ENCODE measurements at regions not wholly inside any gene's neighbourhood (a gene's known extent, or its start where the extent isn't known, plus 50 kb on each side); places are given as distances from the start of the nearest gene placed in this dataset.
"Not testable (repeated sequence)": the region's sequence is repeated elsewhere in the genome, so short reads cannot be mapped to it uniquely, and the experiment has no call there.

GRCh38 chr12:107856096-107856495 lies 81.6 kb downstream of the ASCL4 start:
- no peak for TF ChIP-seq CTCF (conservative IDR thresholded peaks at IDR 0.05; ENCODE audit: low read depth)
- DNase-seq (ENCODE audit: low spot score), result no peak
- H3K27ac ChIP-seq, result no peak overlapping the region
- ChIA-PET POLR2A (ENCODE audit: low non-redundant PET) (no interaction called here), CTCF (interaction anchor here (0.7 to 0.8 kb wide), 2 partner anchors 32 to 144 kb away, joined by 3 to 4 read pairs; no protein-coding TSS in a partner anchor)

- H3K27ac ChIP-seq, result no peak overlapping the region
- ChIA-PET POLR2A (ENCODE audit: low non-redundant PET) (no interaction called here), CTCF (no interaction called here)
- no peak for TF ChIP-seq CTCF (conservative IDR thresholded peaks at IDR 0.05; ENCODE audit: low read depth)
- DNase-seq (ENCODE audit: low spot score), result no peak
Measured at GRCh38 chr12:107857191-107857590, 82.7 kb downstream of the ASCL4 start.

GRCh38 chr12:107859367-107859766 lies 84.9 kb downstream of the ASCL4 start:
- CTCF ChIA-PET, result interaction anchor here (0.6 kb wide), 1 partner anchor 327 kb away, joined by 3 read pairs; no protein-coding TSS in a partner anchor
- no peak for TF ChIP-seq CTCF (conservative IDR thresholded peaks at IDR 0.05; ENCODE audit: low read depth)
- DNase-seq (ENCODE audit: low spot score), result no peak

GRCh38 chr12:107864235-107864634 lies 89.7 kb downstream of the ASCL4 start:
- POLR2A ChIA-PET (ENCODE audit: low non-redundant PET), result no interaction called here

More at GRCh38 chr12:107859367-107859766, 84.9 kb downstream of the ASCL4 start:
- POLR2A ChIA-PET (ENCODE audit: low non-redundant PET), result no interaction called here
- no peak overlapping the region for H3K27ac ChIP-seq

GRCh38 chr12:107864727-107865126 lies 90.2 kb downstream of the ASCL4 start:
- H3K27ac ChIP-seq; CTCF ChIA-PET; DNase-seq (ENCODE audit: low spot score); POLR2A ChIA-PET (ENCODE audit: low non-redundant PET): not testable (repeated sequence)

More at GRCh38 chr12:107864235-107864634, 89.7 kb downstream of the ASCL4 start:
- DNase-seq (ENCODE audit: low spot score), result no peak
- CTCF ChIA-PET, result no interaction called here
- H3K27ac ChIP-seq, result no peak overlapping the region
- TF ChIP-seq CTCF (conservative IDR thresholded peaks at IDR 0.05; ENCODE audit: low read depth), result no peak

GRCh38 chr12:107873223-107873622 lies 98.7 kb downstream of the ASCL4 start:
- ChIA-PET POLR2A (ENCODE audit: low non-redundant PET) (no interaction called here), CTCF (interaction anchor here (0.7 kb wide), 1 partner anchor 12 kb away, joined by 3 read pairs; no protein-coding TSS in a partner anchor)
- TF ChIP-seq CTCF (conservative IDR thresholded peaks at IDR 0.05; ENCODE audit: low read depth), result no peak

GRCh38 chr12:107875786-107876185 lies 101.3 kb downstream of the ASCL4 start:
- no peak for TF ChIP-seq CTCF (conservative IDR thresholded peaks at IDR 0.05; ENCODE audit: low read depth)
- DNase-seq (ENCODE audit: low spot score), result no peak
- ChIA-PET CTCF (no interaction called here), POLR2A (ENCODE audit: low non-redundant PET) (no interaction called here)
- no peak overlapping the region for H3K27ac ChIP-seq

More at GRCh38 chr12:107873223-107873622, 98.7 kb downstream of the ASCL4 start:
- no peak overlapping the region for H3K27ac ChIP-seq
- DNase-seq (ENCODE audit: low spot score), result no peak

Measured in RWPE1 (cell line).